GM18520 (cell line): ENCODE measurements at regions not wholly inside any gene's neighbourhood (a gene's known extent, or its start where the extent isn't known, plus 50 kb on each side); places are given as distances from the start of the nearest gene placed in this dataset.

Experiments used
- ATAC-seq: cut with Tn5 transposase; IDR thresholded peaks from one replicate; pipeline ENCODE4 v1.9.1; 2021; ENCODE audit not compliant: unreplicated experiment

DNA sequence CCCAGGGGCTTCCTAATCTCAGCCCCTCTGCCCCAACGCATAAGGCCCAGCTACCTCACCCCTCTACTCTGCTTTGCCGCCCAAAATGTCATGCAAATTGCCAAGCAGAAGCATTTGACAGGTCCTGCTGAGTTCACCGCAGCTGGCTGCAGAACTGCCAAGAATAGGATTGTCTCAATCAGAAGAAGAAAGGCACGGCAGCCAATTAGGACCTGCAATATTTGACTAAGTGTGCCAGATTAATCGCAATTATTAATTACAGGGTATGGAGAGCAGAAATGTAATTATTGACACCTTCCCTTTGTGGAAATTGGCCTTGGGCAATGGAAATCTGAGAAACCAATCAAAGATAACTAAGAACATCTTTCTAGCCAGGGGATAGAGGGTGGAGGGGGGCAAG lies 318.6 kb downstream of the LRFN2 start:
- no peak for ATAC-seq

DNA sequence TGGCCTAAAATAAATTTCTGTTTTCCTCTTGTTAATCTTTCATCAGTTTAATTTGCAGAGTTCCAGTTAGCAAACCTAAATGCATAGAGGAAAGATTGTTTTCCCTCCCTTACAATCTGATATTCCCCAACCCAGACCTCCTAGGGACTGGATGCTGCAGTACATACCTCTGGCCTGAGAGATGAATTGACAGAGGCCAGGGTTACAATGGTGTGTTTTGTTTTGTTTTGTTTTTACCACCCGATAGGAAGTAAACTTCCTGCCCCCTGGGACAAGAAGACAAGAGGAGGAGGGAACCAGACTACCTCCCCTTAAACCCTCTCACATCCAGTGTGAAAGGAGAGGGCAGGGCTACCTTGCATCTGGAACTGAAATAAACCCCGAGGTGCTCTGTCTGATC lies 319.0 kb downstream of the LRFN2 start:
- no peak for ATAC-seq

DNA sequence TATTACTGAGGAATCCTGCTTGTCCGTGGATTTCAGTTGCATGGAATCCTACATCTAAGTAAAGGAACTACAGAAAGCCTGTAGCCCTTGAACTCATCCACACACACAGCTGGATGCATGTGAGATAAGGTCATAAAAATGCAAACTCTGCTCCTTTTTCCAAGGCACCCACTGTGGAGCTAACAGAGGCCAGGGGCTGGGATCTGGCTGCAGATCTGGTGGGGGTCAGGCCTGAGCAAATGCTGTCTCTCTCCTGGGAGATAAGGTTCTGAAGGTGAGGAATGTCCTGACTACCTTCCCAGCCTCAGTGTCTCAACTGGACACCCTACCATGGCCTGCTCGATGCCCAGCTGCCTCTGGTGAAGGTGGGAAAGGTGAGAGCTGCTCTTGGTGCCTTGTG lies 321.5 kb downstream of the LRFN2 start:
- ATAC-seq = no peak

DNA sequence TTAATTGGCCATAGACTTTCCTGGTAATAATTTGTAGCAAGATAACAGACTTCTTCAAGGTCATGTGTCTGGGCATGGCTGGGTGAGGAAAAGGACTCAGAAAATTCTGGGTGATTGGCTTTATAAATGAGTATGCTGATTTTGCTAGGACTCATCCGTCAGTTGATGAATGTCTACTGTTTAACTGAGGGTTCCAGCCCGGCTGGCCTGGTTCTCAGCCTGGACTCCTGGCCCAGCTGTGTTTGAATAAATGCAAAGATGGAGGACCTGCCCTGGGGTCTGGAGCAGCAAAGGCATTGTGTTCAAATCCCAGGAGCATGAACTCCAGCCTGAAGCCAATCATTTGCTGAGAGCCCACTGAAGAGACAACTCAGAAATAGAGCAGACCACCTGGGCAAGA lies 323.2 kb downstream of the LRFN2 start:
- no peak for ATAC-seq

DNA sequence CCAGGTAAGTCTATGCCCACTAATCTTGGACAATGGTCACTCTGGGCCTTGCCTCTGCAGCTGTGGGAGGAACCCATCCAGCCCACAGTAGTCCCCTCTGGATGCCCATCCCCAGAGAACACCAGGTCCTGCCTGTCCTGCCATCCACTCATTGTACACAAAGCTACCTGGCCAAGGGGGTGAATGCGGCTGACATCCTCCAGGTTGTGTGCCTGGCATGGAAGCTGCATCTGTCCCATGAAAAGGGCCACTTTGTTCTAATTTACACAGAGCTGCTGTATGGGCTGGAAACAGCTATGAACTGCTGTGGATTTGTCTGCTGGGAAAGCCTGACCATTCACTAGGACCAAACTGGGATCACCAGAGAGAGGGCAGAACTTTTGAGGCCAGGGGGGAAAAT lies 324.8 kb downstream of the LRFN2 start:
- ATAC-seq = no peak

DNA sequence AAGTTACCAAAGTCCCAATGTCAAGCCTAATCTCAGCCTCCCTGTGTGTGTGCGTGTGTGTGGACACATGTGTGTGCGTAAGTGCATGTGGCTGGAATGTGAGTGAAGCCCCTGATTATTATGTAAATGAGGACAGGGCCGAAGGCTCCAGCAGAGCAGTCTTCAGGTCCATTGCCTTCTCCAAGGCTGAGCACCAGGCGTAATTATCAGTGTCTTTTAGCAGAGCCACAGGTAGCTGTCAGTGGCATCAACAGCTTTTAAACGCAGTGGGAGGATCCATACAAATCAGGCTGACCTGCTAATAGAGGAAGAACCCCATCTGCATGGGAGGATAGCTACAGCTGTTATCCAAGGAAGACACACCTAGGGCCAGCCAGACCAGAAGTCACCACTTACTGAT lies 324.3 kb upstream of the MOCS1 start:
- no peak for ATAC-seq

DNA sequence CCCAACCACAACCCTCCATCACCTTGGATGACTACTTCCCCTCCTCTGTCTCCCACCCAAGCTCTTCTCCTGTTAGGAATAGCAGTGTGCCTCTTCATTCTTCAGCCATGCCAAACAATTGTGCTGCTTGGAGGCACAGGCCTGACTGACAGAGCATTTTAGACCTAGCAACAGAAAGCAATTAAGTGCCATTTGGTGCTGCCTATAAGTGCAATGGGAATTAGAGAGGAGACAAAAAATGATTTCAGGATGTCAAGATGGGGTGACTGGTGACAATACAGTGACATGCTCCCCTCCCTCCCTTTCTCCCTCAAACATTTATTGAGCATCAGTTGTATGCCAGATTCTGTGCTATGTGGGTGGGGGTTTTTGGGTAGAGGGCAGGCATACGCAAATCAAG lies 322.6 kb upstream of the MOCS1 start:
- no peak for ATAC-seq

DNA sequence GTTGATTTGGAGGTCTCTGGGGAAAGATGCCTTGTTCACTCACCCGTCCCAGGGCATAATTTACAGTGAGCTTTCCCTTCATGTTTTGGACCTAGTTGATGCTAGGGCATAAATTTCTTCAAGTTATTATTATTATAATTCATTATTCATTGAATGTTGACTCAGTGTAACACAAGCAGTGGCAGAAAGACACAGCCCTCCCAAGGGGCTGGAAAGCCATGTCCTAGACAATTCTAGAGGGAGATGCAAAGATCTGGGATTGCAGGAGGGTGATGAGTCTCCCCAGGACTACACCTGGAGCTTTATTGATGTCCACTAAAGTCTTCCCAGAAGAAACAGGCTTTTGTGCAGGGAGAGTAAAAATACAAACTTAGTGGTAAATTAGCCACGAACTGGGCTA lies 322.0 kb upstream of the MOCS1 start:
- no peak for ATAC-seq

DNA sequence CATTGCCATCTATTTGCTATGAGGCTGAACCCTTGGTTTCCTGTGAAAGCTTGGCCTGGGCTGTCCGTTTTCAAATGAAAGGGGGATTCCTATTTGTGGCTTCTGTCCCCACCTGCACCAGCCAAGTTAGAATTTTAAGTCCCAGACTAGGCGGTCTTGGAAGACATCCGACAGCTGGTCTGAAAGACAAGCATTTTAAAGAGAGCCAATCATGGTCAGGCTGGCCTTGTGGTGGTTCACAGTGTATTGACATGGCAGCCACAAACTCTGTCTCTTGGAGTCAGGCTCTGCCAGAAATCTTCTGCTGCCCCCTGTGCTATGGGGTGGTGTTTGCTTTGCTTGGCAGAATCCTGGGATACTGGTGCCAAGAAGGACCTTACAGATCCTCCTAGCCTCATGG lies 319.2 kb upstream of the MOCS1 start:
- no peak for ATAC-seq

DNA sequence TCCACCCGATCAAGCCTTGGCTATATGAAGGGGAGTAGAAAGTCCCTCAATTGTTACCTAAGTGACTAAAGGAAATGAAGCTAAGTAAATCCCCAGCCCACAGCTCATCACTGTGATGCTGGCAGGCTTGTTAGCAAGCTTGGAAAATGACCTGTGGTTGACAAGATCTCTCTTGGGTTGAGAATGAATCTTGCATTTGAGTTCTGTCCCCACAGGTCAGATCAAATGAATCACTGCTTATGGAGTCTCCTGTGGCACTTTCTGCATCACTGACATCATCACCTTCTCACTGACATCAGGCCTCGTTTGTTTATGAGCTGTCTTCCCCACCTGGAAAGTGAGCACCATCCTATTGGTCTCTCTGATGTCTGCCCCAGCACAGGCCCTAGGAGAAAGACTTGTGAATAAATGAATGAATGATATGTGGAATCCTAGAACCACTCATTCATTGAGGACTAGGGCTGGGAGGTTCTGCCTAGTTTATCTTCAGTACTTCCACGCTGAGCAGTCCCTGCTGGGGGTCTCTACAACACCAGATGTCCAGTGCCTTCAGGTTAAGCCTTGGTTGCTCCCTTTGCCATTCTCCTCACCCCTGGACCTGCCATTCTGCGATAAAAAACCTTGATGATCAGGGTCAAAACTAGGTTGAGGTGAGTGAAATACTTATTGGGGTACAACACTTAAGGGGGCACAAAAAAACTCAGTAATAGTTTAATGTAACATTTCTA lies 318.4 kb upstream of the MOCS1 start:
- peak; percentile 61 for ATAC-seq

DNA sequence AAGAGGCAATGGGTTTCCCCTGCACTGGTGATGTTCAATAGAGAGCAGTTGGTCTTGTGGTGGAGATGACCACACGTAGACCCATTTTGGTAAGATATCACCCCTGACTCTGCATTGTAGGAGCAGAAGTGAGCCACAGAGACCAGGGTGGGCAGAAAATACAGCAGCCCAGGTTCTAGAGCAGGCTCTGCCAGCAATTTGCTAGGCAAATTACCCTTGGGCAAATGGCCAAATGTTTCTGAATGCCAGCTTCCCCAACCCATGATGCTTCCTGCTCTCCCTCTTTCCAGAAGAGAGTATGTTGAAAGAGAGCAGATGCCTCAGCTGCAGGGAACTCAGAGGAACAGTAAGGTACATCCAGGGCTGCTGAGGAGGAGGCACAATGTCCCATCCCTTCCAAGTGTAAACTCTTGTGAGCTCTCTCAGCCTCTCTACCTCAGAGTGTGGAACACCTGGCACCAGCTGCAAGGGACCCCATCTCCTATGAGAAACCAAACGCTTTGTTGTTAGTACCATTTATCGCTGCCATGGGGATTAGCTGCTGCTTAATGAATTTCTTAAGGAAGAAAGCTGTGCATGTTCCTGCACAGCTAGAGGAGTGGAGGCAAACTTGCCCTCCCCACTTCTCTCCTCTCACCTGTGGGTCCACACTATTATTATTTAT lies 317.5 kb upstream of the MOCS1 start:
- ATAC-seq = no peak

DNA sequence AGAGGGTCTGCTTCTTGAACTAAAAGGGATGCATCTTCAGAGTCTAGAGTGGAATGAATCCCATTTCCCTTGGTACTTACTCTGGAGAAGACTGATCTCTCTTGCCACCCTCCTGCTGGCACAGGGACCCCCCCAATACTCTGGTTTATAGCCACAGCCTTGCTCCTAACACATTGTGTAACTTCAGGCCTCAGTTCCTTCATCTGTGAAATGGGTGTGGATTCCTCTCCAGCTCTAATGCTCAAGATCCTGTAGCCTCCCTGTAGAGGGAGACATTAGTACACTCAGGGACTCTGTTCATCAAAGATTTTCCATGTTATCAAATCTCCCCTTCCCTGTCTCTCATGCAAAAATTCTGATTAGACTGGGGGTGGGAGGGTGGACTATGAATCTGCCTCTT lies 315.7 kb upstream of the MOCS1 start:
- no peak for ATAC-seq

DNA sequence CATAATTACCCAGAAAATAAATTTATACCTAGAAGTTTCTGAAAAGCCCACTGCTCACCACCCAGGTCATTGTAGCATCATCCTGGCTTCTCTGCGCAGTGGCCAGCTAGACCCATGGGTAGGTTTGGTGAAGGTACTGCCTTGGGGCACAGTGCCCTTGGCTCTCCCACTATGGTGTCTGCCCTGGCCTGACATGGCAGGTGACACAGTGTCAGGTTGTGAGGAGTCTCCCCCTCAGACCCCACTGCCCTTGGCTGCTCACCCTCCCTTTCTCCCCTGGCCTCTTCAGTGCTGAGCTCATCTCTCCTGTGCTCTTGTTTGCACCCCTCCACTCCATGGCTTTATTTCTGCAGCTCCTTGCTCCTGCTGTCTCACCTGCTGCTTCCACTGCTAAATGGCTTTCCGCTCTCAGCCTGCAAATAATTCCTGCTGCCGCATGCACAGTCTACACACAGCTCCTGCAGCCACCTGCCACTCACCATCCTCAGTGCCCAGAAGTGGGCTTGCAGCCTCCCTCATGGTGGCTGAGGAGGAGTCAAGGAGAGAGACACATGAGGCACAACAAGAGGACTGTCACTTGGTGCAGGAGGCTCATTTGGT lies 313.4 kb upstream of the MOCS1 start:
- ATAC-seq = no peak

DNA sequence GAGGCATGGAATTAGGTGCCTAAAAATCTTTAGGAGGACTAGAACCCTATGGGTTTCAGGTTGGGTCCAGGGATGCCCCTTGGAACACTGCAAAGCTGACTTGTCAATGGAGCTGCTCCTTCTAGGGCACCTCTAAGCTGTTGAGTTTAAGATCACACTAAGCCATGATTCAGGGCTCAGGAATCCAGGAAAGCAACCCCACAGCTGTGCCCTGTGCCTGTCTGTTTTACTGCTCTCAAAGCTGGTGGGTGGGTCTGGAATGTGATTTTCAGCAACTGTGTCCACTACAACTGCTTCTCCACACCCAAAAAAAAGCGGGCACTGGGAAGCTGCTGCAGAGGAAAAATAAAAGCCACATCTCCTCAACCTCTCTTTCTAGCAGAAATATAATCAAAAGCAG lies 310.4 kb upstream of the MOCS1 start:
- no peak for ATAC-seq

DNA sequence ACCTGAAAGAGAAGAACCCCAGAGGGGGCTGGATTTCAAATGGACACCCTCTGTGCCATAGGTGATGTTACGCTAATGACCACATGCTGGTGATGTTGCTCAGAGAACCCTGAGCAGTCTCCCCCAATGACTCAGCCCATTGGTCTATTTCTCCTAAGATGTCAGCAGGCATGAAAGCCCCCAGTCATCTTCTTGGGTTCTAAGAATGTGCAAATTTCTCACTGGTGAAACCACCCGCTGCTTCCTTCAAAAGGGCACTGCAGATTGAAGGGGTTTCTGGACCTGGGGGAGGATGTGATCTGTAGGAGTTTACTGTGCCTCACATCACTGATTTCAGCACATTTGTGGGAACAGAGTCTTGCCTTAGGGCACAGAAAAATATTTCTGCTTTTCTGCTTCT lies 298.4 kb upstream of the MOCS1 start:
- no peak for ATAC-seq

DNA sequence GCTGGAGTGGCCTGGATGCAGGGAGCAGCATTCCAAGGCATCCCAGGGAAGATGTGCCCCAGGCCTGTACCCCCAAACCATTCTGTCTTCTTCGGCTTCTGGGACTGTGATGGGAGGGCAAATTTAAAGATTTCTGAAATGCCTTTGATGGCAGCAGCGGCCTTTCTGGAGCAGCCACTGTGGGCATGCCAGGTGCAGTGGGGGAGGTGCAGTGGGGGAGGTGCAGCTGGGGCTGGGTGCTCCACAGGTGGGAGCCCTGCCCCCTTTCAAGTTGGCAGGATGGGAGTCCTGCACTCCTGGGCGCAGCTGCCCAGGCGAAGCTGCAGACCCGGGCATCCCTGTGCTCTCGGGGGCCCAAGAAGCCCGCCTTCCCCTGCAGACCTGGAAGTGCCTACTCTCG lies 293.5 kb upstream of the MOCS1 start:
- ATAC-seq = no peak

DNA sequence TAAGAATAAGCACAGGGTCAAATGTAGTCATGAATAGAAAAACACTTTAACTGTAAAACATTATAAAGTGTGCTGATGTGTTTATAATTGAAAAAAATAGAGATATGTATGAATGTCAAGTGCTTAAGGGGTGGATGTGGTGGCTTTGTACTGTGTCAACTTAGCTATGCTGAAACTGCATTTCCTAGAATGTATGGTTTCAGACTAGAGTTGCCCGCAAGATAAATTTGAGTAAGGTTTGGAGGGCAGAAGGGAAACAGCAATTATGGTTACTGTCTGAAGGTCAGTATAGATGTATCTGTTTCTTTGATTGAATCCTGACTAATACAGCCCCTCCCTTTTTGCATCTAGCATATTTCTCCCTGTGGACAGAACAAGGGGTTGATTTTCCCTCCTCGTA lies 288.1 kb upstream of the MOCS1 start:
- ATAC-seq = no peak

DNA sequence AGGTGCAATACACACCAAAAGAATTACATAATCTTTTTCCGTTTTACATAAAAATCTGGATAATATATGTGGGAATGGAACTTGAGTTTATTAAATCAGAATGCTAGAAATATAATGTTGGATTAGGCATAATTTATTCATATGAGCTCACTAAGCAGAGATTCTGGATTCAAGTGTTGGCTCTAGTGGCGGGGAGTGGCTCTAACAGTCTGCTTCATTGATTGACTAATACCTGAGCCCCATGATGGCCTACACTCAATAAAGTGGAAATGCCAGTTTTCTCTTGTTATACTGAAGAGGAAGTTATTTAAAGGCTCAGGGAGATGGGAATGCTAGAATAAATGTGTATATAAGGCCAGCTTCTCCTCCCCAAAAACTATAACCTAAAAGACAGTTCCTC lies 285.5 kb upstream of the MOCS1 start:
- no peak for ATAC-seq

DNA sequence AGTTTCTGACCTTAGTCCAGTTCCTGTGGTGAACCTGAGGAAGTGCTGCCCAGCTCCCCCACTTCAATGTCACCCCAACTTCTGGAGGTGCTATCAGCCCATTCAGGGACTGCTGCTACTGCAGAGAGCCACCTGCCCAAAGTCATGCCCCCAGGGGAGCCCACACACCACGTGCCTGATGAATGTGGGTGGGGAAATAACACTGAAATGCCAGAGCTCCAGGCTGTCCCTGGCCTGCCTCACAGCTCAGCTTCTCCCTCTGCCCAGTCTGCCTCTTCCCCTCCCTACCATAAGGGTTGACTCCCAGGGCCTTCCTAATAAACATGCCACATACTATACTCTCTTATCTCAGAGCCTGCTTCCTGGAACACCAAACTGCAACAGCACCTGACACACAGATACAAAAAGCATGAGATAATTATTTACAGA lies 276.4 kb upstream of the MOCS1 start:
- no peak for ATAC-seq

DNA sequence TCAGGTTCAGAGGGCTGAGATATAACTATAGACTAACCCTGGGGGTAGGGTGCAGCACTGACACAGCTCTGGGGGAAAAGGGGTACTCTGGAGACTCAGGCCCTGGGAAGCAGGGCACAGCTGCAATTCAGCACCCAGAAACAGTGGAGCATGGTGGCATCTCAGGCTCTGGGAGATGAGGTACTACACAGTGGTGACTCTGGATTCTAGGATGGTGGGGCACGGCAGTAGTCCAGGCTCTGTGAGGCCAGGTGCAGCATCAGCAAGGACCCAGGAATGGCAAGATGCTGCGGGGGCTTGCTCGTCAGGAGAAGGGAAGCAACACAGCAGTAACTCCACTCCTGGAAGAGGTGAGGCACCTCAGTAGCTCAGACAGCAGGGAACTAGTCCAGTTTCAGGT lies 271.5 kb upstream of the MOCS1 start:
- no peak for ATAC-seq

DNA sequence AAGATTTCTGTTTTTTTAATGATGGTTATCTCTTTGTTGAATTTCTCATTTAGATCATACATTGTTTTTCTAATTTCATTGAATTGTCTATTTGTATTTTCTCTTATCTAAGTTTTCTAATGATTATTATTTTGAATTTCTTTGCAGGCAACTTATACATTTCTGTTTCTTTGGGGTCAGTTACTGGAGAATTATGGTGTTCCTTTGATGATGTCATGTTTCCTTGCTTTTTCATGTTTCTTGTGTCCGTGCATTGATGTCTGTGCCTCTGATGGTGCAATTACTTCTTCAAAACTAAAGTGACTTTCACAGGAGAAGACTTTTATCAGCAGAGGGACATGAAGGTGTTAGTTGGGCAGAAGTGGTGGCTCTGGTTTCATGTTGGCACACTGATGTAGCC lies 270.7 kb upstream of the MOCS1 start:
- no peak for ATAC-seq

DNA sequence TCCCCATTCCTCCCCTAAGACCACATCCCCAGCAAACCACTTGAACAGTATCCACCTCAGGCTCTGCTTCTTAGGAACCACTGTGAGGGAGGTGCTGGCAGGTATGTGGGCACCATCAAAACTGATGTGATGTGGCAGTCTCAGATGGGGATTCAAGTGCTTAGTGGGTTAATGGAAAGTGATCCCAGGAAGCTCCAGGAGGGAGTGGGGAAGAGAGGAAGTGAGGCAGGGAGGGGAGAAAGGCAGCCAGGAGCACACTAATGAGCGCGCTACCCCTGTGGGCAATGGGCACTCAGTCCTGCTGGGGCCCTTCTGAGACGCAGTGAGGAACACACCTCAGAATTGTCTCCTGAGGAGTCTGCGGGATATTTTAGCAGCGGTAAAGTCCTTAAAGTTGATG lies 263.1 kb upstream of the MOCS1 start:
- no peak for ATAC-seq

DNA sequence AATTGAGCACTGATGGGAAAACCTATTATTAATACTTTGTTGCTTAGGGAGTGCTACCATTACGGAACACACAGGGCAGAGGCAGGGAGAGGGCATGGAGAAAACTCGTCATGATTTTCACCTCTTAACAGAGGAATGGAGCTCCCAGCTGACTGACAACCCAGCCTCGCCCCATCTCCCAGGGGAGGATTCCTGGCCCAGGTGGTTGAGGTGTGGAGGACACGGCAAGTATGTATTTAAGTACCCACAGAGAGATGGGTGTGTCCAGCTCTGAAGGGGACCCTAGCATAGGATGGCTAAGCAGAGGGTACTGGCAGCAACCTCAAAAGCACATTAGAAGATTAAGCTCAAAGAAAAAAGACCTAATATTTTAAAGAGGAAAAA lies 261.9 kb upstream of the MOCS1 start:
- ATAC-seq = no peak
